ENCODE measurements at regions not wholly inside any gene's neighbourhood (a gene's known extent, or its start where the extent isn't known, plus 50 kb on each side); places are given as distances from the start of the nearest gene placed in this dataset.

GRCh38 chr12:28132398-28132797 lies 57.9 kb upstream of the CCDC91 start:
- Mint-ChIP-seq H3K27me3 (ENCODE audit: insufficient read depth) (no peaks in the 10 kb centered on the region), H3K27ac (no peak overlapping the region), H3K9me3 (no peaks in the 10 kb centered on the region), H3K36me3 (ENCODE audit: low read depth) (no peaks in the 10 kb centered on the region), H3K4me1 (no peaks in the 10 kb centered on the region), H3K4me3 (no peak overlapping the region)
- Histone ChIP-seq H3K4me1 (ENCODE audit: control insufficient read depth, insufficient read depth, low read length) (no peaks in the 10 kb centered on the region), H3K27ac (ENCODE audit: low read depth, low read length) (no peak overlapping the region), H3K9ac (ENCODE audit: extremely low read depth, low read length, poor library complexity, severe bottlenecking) (no peak overlapping the region), H3K4me3 (ENCODE audit: low read length) (no peak overlapping the region), H3K9me3 (ENCODE audit: control insufficient read depth, low read length) (no peaks in the 10 kb centered on the region), H3K36me3 (ENCODE audit: control insufficient read depth, insufficient read depth, low read length) (no peaks in the 10 kb centered on the region), H3K27me3 (ENCODE audit: control insufficient read depth, insufficient read depth, low read length, poor library complexity, severe bottlenecking) (no peaks in the 10 kb centered on the region)
- no peak for DNase-seq
- WGBS, 2 experiments (ENCODE audit: insufficient coverage in 1 of 2, insufficient read length in 1 of 2) = 91 to 100% methylated on average over 1 to 3 of the region's 3 CpGs
- TF ChIP-seq CTCF (conservative IDR thresholded peaks at IDR 0.05) = no peak

- Mint-ChIP-seq H3K27ac (no peak overlapping the region), H3K4me3 (no peak overlapping the region), H3K4me1 (no peaks in the 10 kb centered on the region), H3K27me3 (ENCODE audit: insufficient read depth) (no peaks in the 10 kb centered on the region), H3K36me3 (ENCODE audit: low read depth) (no peaks in the 10 kb centered on the region), H3K9me3 (no peaks in the 10 kb centered on the region)
- no peaks in the 10 kb centered on the region for H3K36me3 ChIP-seq (ENCODE audit: control insufficient read depth, insufficient read depth, low read length)
- H3K27me3 ChIP-seq (ENCODE audit: control insufficient read depth, insufficient read depth, low read length, poor library complexity, severe bottlenecking) = no peaks in the 10 kb centered on the region
- no peak overlapping the region for H3K27ac ChIP-seq (ENCODE audit: low read depth, low read length)
- DNase-seq = no peak
- H3K4me3 ChIP-seq (ENCODE audit: low read length) = no peak overlapping the region
- H3K9ac ChIP-seq (ENCODE audit: extremely low read depth, low read length, poor library complexity, severe bottlenecking) = no peak overlapping the region
- H3K4me1 ChIP-seq (ENCODE audit: control insufficient read depth, insufficient read depth, low read length) = no peaks in the 10 kb centered on the region
- 44 to 46% methylated on average over 2 of the region's 2 CpGs for WGBS, 2 experiments (ENCODE audit: insufficient coverage in 1 of 2, insufficient read length in 1 of 2)
- no peaks in the 10 kb centered on the region for H3K9me3 ChIP-seq (ENCODE audit: control insufficient read depth, low read length)
- TF ChIP-seq CTCF (conservative IDR thresholded peaks at IDR 0.05) = no peak
These were observed 54.3 kb upstream of the CCDC91 start for GRCh38 chr12:28135801-28136439.

GRCh38 chr12:28137414-28137813 lies 52.8 kb upstream of the CCDC91 start:
- Histone ChIP-seq H3K36me3 (ENCODE audit: control insufficient read depth, insufficient read depth, low read length) (no peaks in the 10 kb centered on the region), H3K27me3 (ENCODE audit: control insufficient read depth, insufficient read depth, low read length, poor library complexity, severe bottlenecking) (no peaks in the 10 kb centered on the region), H3K9me3 (ENCODE audit: control insufficient read depth, low read length) (no peaks in the 10 kb centered on the region), H3K4me1 (ENCODE audit: control insufficient read depth, insufficient read depth, low read length) (no peaks in the 10 kb centered on the region), H3K27ac (ENCODE audit: low read depth, low read length) (no peak overlapping the region), H3K9ac (ENCODE audit: extremely low read depth, low read length, poor library complexity, severe bottlenecking) (no peak overlapping the region), H3K4me3 (ENCODE audit: low read length) (no peak overlapping the region)
- Mint-ChIP-seq H3K4me1 (no peaks in the 10 kb centered on the region), H3K27ac (no peak overlapping the region), H3K9me3 (no peaks in the 10 kb centered on the region), H3K4me3 (no peak overlapping the region), H3K36me3 (ENCODE audit: low read depth) (no peaks in the 10 kb centered on the region), H3K27me3 (ENCODE audit: insufficient read depth) (no peaks in the 10 kb centered on the region)
- TF ChIP-seq CTCF (conservative IDR thresholded peaks at IDR 0.05) = no peak
- DNase-seq = no peak
